GM21360 (cell line): ENCODE measurements at regions not wholly inside any gene's neighbourhood (a gene's known extent, or its start where the extent isn't known, plus 50 kb on each side); places are given as distances from the start of the nearest gene placed in this dataset.

Experiments
- ATAC-seq: cut with Tn5 transposase; IDR thresholded peaks from one replicate; pipeline ENCODE4 v1.9.1; 2021; ENCODE audit warnings: mild to moderate bottlenecking, moderate library complexity; ENCODE audit not compliant: unreplicated experiment

DNA sequence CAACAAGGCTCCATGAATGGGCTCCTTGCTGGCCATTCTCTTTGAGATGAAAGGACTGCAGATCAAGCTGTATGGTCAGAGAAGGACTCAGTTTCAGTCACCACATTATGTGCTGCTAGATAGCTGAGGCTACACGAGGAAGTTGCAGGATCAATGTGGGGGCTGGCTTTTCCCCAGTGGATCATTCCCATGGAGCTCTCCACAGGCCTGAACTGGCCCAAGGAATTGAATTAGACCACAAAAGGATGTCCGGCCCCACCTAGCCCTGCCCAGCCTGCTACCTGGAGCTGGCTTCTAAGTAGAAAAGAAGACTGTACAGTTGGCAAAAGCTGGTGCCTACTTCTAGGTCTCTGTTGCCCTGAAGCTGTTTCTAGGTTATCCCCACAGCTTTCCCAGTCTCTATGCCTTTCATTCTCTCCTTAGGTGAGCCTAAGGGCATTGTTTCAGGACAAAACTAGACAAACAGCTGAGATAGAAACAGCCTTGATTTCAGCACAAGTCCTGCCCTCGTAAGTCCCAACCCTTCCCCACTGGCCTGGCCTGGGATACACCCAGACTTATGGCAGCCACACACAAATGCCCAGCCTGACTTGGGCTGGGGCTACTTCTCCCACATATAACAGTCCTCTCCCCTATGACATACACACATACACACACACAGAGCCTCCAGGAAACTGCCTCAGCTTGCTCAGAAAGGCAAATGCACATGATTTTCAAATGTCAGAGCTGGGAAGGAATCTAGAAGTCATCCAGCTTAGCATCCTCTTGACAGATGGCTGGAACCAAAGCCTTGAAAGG, 129.1 kb upstream of the NCAM1 start:
- ATAC-seq, result no peak

DNA sequence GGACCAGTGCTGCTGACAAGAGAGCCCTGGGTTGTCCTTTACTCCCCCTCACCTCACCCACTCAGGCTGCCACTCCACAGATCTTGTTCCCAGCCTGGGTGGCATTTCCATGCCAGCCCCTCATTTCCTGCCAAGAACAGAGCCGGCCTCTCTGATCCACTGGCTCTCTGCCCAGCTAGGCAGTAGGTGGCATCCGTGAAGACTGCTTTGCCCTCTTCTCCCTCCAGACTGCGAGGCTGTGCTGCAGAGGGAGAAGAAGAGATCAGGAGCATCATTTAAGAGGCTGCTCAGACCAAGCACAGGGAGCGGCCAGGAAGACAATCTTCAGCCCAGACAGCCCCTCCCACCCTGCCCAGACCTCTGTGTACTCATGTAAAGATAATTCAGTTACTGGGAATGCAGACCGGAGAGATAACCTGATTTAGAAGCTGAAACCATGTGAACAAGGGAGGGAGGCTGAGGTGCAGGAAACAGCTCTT, 126.9 kb upstream of the NCAM1 start:
- ATAC-seq, result no peak

DNA sequence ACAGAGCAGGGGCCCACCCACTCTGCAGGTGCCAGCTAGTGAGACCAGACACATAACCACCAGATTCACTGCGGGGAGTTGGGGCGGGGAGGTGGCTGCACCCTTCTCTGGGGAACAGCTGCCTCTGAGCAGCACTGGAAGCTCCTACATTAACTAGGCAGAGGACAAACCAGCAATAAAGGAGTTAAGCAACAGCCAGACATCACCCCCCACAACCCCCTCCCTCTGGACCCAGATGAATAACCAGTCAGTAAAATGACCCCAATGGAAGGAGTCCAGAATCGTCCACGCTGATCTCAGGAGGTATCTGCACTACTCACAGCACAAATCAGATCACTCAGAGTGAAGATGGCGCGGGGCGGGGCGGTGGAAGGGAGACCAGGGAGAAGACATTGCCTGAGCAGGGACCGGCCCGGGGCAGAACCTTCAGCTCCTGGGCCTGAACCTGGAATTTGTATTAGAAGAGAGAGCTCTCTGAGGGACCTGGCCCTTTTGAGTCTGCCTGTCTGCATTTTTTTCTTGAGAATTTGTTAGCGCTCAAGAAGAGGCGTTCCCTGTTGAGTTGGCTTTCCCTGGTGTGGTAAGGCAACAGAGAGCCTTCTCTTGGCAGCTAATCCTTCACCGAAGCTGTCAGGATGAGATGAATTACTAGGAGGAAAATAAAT, 125.5 kb upstream of the NCAM1 start:
- no peak for ATAC-seq

DNA sequence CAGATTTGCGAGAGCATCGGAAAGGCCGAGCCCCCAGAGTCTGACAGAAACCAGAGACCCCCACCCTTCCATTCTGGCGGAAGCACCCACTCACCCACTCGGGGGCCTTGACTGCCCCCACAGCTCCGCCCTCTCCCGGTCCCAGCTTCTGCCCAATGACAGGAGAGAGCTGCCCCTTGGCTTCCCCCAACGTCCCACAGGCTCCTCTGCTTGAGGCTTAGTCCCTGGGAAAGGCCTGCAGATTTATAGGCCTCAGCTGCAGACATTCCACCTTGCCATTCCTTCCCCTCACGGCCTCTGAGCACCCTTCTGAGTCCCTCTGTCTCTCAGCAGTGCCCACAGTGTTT, 125.0 kb upstream of the NCAM1 start:
- no peak for ATAC-seq

DNA sequence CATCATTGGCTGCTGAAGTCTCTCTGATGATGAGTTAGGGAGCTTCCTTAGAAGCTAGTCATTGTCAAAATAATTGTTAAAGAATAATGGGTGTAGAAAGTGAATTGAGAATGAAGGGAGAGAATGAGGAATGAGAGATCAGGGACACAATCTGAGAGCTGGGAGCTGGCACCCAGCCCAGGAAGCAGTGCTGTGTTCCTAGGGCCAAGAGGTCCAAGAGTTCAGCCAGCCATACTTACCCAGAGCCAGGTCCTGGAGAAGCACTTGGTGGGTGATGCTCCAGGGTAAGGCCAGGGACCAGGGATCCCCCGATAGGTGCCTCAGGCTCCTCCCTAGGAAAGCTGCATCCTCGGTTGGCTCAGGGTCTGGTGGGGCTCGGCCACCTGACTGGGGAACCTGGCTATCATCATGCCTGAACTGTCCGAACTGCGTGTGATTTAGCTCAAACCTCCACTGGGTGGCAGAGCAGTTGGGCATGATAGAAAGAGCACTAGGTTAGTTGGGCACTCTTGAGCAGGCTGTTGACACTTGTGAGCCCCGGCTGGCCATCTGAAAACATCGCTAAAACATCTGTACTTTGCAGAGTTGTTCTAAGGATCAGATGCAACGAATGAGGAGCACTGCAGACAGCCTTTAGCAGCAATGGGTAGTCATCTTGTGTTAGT, 123.9 kb upstream of the NCAM1 start:
- no peak for ATAC-seq

DNA sequence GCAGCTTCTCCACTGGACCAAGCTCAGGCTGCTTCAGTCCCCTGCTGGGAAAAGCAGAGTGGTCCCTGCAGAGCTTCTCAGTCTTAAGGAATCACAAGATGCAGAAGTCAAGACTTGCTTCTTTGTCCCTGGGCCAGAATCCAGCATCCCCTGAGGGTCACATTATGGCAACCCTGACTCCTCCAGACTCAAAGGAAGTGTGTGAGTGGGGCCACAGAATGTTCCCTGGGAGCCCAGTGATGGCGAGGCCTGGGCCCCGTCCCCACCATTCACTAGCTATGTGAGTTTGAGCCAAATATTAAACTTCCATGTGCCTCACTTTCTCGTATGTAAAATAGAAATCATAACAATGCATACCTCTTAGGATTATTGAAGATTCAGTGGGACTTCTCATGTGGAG, 122.2 kb upstream of the NCAM1 start:
- no peak for ATAC-seq

DNA sequence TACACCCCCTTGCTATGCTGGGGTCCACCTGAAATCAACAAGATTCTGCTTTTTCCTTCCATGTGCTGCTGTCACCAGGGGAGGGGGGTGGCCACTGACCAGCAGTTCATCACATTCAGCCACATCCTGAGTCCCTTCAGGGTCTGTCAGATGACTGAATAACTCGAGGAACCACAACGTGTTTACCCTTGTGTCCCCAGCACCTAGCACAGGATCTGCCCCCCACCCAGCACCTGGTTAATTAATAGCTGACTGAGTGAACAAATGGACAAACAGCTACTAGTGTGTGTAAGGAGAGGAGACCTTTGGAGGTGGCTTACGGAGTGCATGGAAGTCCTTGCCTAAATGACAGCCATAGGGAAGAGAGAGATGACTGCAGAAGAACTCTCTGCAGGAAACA, 119.5 kb upstream of the NCAM1 start:
- no peak for ATAC-seq

DNA sequence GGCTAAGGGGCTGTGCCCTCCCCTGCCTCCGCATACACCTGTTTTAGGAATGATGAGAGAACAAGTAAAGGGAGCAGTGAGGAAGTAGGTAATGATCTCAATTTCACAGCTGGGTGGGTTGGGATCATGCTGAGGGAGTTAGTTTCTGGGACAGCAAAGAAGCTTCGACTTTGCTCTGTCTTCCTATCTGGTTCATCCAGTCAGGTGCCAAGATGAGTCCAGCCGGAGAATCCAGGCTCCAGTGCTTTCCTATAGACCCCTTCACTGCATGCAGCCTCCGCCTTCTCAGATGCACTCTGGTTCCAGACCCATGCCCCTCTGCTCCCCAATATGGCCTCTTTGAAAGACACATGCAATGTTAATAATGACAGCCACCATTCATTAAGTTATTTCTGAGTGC, 119.1 kb upstream of the NCAM1 start:
- ATAC-seq, result no peak

DNA sequence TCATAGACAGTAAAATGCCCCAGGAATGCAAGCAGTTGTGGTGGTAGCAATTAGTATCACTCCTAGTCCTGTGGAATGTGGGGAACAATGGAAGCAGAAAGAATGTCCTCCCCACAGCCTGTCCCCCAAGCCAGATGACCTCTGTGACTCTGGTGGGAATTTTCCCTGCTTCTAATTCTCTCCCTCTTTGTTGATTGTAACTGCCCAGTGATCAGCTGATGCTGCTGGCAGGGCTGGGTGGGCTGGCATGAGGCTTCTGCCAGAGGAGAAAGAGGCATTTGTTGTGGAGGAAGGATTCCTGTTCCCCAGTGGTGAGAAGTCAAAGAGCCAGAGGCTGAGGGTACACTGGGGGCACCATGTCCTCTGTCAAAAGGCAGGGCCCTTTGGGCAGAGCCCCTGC, 116.7 kb upstream of the NCAM1 start:
- ATAC-seq, result no peak

DNA sequence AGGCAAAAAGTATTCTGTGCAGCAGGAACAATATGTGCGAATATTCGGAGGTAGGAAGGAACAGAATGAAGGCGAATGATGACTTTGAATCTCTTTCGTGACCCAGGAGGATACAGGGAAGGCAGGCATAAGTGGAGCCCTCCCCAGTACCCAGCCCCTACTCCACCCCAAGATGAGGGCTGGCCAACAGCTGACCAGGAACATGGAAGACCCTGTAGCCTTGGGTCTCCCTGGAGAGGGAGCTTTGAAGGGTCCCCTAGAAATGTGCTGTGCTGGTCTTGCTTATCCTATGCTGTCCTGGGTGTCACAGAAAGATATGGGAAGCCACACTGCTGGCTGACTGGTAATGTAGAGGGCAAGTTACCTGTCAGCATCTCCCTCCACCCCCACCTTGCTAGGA, 113.7 kb upstream of the NCAM1 start:
- no peak for ATAC-seq

DNA sequence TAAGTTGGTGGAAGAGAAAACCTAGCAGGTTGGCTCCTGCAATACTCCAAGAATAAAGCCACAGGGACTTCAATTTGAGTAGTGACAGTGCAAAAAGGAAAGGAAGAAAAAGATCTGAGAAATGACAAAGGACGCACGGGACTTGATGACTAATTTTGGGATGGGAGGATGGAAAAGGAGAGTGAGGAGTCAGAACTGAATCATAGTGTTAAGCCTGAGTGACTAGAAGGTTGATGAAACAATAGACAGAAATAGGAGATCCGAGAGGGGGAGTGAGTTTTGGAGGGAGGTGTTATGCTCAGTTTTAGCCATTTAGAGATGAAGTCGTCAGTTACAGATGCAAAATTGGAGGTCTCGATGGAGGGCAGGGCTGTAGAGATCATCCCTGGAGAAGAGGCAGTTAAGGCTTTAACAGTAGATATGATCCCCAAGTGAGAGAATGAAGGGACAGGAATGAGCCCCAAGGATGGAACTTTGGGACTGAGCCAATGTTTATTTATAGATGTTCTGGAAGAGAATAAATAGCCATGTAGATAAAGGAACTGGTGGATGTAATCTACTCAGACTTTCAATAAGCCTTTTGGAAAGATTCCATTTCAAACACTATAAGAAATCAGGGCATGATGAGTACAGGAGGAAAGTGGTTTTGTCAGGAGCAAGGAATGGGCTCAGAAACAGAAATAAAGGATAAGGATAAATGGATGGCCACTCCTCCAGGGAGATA, 108.9 kb upstream of the NCAM1 start:
- no peak for ATAC-seq

DNA sequence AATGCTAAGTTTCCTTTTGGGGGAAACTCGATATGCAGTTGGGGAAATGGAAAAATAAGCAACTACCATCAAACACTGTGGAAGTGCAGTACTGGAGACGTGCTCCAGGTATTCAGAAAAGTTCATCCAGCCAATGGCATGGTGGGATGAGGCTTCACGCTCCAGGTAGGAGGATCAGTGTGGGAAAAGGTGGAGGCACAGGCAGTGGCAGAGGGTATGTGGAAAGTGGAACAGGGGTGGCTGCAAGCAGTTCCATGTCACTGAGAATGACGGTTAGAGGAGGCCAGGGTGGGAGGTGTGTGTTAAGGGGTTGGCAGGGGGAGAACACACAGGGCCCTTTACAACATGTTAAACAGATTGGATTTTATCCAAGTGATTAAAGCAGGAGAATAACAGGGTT, 105.1 kb upstream of the NCAM1 start:
- ATAC-seq, result no peak

DNA sequence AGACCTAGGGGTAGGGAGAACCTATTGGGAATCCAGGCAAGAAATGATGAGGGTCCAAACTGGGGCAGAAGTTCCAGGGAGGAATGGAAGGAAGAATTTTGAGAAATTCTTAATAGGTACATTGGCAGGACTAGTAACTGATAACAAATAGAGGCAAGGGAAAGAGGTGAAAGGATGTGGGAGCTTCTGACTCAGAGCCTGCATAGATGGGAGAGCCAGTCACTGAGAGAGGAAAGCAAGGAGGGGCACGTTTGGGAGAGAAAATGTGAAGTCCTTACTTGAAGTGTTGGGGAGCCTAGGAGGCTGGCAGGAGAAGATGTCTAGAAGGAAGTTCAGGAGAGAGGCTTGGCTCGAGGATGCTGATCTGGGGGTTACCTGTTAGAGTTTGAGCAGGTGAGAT, 104.6 kb upstream of the NCAM1 start:
- ATAC-seq, result no peak

DNA sequence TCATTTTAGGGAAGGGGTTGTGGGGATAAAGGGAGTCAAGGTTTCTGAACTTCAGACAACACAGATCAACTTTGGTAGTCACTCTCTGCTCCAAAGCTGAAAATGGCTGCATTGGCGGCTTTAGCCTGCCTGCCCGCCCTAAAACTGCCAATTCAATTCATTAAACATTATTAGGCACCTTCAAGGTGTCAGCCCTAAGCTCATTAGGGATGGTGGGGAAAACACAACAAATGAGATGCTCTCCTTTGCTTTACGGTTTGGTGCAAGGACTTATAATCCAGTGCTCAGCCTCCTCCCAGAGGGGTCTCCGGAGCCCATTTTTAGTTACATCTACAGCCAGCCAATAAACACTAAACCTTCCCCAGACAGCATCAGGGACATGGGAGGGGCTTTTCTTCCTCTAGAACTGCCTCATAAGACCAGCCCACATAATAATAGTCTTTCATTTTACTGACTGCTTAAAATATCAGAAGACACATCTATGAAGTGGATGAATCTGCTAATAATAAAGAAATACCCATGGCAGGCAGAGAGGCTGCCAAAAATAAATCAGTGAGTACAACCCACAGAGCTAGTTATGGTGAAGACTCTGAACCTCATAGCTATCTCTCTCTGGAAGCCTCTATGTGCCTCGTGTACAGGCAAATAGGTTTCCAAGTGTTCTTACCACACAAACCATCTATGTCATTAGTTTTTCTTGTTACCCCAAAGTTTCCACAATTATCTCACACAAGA, 102.8 kb upstream of the NCAM1 start:
- ATAC-seq, result no peak

DNA sequence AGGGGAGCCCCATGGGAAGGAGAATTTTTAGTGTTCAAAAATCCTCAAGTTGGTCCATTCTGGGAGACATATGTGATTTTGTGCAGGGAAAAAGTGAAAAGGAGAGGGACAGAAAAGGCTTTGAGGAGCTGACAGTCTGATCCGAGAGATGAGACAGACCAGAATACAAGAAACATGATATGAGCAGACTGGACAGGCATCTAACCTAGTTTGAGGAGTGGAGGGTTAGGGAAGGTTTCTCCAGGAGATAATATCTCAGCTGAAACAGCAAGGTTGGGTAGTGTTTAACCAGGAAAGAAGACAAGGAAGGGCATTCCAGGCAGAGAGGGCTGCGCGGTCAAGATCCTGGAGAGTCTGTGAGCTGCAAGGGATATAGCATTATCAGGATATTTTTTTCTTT, 101.4 kb upstream of the NCAM1 start:
- ATAC-seq, result no peak

DNA sequence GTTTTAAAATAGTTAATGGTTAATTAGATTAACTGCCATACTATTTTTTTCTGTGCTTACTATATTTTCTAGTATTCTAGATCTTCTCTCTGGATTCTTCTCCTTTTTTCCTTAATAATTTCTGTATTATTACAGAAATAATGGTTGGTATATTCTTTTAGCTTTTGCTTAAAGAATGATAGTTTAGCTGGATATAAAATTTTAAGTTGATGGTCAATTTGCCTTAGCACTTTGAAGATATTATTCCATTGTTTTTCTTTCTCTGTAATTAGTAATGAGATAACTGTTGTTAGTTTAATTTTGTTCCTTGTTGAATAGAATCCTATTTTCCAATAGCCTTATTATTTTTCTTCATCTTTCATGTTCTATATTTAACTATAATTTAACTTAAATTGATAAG, 99.9 kb upstream of the NCAM1 start:
- ATAC-seq, result no peak

DNA sequence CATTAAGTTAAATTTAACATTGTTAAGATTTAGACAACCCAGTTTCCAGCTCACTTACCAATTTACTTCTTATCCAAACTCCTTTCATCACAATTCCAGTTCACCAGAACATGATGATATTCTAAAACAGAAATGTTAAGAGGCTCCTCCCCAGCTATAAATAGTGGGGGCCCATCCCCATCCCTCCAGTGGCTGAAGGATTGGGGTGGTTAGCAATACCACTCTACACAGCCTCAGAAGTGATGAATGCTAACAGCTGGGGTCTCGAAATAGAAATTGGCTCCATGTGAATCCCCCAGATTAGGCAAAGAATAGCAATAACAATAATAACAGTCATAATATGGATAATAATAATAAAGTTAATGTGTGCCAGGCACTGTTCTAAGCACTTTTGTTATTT, 97.9 kb upstream of the NCAM1 start:
- ATAC-seq, result no peak

DNA sequence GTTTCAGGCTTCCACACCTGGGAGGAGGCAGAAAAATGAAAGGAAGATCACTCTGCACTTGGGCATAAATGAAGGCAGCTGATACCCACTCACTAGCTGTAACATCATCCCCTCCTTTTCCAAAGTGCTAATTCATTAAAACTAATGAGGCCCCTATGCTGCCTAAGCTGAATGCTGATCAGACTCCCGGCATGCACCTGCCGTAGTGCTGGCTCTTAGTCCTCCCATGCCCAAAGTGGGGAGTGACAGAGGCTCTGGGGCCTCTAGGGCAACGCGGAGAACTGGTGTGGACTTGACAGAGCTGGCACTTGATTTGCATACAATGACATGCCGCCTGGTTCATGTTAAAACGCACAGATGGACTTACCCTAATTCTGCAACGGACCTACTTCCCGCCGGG, 96.5 kb upstream of the NCAM1 start:
- no peak for ATAC-seq

DNA sequence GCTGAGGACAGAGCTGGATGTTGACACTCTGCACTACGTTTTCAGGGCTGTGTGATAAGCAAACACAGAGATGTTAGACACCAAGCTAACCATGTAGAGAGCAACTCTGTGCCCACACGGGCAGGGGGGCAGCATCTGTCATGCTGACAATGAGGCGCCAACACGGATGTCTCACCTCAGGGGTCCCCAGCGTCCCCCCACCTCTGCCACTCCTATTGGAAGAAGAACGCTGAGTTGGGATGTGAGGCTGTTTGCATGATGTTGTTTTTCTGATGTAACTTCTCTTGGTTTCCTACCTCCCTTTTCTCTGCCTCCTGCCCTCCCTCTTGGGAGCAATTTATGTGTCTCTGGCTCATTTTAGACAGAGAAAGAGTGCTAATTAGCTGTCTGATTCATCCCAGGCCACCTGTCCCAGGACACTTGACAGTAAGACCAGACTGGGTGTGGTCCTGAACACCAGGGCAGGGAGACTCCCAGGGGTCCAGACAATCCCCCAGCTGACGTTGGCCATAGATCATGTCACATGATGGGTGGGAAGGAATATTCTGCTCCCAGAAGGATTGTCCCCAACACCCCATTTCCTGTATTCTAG, 89.2 kb upstream of the NCAM1 start:
- ATAC-seq, result no peak

DNA sequence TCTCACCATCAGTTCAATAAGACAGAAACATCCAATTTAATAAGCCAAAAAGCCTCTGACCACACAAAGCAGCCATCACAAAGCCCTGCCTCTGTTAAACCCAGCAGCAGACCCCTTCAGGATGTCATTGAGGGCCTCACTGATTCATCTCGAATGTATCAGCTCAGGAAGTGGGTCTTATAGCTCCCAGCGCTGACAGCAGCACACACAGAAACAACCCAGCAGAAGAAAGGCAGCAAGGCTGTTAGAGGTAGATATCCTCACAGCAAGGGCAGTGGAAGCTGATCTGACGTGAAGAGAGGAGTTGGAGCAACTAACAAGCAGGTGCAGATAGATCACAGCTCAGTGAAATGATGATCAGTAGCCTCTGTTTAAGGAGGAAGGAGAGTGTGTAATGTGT, 86.2 kb upstream of the NCAM1 start:
- ATAC-seq, result no peak

DNA sequence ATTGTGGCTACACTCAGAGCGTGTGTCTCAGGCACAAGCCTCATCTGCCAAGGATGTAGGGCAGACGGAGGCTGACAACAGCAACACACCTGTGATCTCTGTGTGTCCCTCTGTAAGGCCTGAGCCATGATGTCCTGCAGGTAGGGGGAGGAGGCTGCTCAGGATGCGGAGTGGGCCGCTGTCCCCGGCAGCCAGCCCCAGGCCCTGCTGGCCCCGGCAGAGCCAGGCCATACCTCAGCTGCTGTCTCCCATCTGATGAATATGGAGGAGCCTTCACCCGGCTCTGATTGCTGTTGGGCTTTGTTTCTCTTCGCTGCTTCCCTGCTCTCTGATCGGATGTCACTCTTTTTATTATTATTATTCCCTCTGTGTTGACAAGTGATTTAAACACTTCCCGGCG, 83.6 kb upstream of the NCAM1 start:
- no peak for ATAC-seq
